COLO668 (cell line): ENCODE measurements at regions not wholly inside any gene's neighbourhood (a gene's known extent, or its start where the extent isn't known, plus 50 kb on each side); places are given as distances from the start of the nearest gene placed in this dataset.

Experiments
- DNase-seq: peaks from one replicate; lab custom pipeline; 2025; ENCODE audit not compliant: unreplicated experiment; lab: John Stamatoyannopoulos, UW

DNA sequence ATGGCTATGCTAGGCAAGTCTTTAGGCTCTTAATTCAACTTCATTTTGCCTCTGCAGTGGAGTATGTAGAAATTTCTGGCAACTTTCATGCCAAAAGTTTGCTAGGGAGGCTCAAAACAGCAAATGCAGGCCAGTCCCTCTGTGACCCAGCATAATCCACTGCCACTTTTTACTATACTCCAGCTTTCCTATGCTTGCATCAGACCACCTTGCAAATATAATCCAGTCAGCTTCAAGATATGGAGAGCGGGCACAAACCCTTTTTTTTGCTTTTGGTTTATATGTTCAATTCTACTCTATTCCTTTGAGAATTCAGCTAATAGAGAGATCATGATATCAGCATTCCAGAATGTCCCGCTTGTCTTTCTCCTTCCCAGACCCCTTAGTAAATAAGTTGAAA is 192.0 kb upstream of the PABPC4L start:
- no peak for DNase-seq

DNA sequence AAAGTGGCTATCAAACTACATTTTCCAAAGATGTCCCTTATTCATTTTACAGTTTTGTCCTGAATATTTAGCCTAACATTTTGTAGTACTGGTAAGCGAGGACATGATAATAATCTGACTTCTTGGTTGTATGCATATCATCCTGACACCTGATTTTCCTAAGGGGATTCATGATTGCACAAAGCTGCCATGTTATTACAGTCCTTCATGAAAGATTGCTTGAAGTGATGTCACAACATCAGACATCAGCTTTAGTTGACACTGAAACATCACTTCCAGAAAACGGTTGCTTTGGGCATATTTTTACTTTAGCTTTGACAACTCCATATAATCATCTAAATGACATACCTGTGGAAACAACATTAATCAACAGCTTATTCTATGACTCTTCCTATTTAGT is 188.7 kb upstream of the PABPC4L start:
- no peak for DNase-seq

DNA sequence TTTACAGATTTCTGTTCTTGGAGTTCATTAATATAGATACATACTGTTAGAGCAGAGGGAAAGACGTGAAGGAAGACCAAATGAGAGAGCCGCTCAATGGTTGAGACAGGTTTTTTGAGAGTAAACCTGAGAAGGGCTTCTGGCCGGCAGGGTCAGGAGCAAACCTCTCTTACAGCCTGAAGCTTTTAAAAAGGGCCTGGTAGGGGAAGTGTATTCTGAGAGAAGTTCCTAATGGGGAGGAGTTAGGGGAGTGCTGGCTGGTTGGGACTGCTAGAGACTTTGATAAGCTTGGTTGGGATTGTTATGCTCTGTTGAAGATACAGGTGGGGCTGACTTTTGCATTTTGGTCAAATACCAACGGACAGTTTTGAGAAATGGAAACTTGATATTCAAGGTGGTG is 186.8 kb upstream of the PABPC4L start:
- no peak for DNase-seq

DNA sequence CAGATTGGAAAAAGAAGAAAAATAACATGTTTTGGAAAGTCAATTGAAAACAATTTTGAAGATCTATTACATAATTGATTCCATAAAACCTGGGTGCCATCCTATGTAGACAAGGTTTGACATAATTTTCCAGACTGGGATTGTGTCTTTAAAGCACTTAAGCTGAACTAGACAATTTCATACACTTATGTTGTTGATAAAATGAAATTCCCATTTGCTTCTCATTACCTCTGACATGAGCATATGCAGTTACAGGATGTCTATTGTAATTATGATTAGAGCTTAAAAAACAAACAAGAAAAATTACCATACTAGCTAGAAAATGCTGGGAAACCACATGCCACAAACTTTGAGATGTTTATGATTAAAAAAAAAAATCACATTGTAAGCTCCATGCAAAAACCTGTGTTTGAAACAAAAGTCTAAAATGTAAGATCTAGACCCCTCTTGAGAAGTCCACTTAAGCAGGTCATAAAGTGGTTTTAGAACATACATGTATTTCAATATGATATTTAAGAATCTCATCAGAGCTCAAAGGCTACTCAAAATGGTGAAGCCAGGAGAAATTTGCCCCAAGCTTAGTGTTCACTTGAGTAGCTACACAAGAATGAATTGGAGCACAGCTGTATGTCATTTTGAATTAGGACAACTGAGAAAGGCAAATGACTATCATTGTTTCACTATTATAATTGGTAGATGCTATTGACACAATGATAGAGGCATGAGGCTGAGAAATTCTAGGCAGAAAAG is 181.1 kb upstream of the PABPC4L start:
- DNase-seq, result no peak

DNA sequence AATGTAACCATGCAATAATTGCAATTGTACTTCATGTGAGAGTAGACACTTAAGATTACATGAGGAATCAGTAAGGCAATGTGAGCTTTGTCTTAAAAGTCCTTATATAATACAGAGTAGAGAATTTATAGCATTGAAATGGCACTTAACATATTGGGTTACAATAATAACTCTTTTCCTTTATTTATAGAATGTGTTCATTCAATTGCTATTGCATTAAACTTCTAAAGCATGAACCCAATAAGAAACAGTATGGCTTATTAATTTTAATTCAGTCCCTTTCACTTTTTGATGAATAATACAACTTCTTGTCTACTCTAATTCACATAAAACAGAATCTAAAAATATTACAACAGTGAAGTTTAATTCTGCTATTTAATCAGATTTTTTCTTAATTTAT is 174.2 kb upstream of the PABPC4L start:
- DNase-seq, result no peak

DNA sequence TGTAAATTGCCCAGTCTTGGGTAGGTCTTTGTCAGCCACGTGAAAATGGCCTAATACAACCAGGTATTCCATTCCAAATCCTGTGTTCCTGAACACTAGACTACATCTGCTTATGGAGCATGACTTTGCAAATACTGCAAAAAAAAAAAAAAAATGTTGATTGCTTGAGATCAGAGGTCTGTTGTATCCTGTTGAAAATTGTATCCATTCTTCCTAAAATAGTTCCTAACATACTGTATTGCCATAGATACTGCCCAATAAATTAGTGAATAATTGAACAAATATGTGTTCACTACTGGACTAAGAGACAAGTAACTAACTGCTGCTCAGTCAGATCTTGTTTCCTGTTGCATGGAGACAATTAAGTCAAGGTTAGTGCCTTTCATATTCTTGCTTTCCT is 164.3 kb upstream of the PABPC4L start:
- DNase-seq, result no peak

DNA sequence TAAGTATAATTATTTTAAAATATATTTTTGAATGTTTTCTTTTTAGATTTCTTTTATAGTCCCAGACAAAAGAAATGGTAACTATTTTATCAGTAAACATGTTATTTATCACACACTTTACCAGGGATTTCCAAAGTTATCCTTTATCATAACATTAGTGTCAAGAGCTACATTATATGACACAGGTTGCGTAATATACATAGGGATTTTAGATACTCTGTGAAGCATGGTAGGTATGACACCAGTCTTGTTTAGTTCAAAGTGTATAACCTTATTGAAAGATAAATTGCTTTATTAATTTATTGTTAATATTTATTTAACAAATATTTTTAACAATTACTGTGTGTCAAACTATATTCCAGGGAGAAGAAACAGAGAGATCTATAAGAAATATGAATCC is 163.3 kb upstream of the PABPC4L start:
- no peak for DNase-seq

DNA sequence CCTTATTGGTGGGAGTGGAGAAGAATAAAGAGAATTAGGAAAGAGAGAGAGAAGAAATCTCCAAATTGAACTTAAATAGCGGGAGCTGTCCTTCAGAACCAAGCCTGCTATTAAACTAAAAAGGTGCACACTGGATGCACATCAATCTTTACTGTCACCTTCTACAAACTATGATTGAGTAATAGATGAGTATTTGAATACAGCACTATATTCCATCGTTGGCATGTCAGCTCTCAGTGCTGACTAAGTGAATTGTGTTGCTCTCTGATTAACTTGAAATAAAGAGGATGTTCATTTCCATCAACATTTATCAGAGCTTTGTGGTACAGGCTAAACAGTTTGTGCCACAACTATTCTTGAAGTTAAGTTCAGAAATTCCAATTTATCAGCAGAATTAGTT is 143.7 kb upstream of the PABPC4L start:
- no peak for DNase-seq

DNA sequence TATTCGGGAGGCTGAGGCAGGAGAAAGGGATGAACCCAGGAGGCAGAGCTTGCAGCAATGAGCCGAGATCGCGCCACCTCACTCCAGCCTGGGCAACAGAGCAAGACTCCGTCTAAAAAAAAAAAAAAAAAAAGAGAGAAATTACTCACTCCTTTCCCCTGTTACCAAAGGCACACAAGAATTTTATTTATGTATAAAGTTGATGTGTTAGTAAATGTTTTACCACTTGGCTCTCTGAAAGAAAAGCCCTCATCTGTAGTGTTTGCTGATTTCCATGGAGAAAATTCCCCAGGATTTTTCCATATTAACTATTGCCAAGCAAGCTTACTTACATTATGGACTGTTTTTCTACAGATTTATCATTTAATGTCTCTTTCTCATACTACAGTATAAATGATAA is 142.1 kb upstream of the PABPC4L start:
- no peak for DNase-seq

DNA sequence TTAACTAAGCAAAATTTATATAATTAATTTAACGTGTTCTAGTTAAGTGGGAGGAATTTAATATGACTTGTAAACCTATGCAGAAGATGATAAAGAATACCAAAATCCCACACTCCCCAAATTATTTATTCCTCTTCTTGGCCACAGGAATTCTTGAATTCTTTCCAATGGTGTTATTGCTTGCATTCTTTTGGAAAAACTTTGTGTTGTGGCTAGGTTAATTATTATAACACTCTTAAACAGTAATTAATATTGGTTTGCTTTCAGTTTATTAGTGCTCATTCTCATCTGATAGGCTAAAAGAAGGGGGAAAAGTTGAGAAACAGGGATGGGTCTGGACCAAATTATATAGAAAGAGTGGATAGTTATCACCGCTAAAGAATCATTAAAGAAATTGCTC is 141.5 kb upstream of the PABPC4L start:
- no peak for DNase-seq

DNA sequence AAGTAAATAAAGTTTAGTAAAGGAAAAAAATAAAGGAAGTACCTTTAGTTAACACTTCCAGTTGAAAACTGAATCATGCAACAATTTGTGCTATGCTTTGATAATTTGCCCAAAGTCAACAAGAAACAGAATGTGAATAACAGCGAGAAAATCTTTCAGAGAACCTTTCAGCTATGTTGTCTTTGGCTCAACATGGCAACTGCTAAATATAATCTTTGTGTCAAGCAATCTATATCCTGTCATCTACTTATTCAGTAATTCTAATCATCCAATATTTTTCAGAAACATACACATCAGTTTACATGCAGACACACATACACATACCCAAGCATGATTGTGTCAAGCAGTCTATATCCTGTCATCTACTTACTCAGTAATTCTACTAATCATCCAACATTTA is 136.0 kb upstream of the PABPC4L start:
- DNase-seq, result no peak

DNA sequence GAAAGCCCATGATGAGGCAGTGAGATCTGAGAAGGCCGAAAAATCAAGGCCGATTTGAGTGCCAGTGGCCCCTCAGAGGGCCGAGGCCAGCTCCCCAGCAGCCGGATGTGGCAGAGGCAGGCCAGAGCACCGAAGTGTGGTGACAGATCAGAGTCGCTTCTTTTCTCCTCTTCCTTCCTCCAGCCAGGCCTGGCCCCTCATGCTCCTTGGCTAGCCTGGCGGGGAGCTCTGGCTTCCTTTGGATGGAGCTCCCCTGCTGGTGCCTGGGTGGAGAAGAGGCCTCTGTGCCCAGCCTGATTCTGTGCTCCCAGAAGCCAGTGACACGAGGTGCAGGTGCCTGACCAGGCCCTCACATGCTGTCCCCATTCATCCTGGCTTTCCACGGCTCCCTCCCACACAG is 127.2 kb upstream of the PABPC4L start:
- DNase-seq, result no peak

DNA sequence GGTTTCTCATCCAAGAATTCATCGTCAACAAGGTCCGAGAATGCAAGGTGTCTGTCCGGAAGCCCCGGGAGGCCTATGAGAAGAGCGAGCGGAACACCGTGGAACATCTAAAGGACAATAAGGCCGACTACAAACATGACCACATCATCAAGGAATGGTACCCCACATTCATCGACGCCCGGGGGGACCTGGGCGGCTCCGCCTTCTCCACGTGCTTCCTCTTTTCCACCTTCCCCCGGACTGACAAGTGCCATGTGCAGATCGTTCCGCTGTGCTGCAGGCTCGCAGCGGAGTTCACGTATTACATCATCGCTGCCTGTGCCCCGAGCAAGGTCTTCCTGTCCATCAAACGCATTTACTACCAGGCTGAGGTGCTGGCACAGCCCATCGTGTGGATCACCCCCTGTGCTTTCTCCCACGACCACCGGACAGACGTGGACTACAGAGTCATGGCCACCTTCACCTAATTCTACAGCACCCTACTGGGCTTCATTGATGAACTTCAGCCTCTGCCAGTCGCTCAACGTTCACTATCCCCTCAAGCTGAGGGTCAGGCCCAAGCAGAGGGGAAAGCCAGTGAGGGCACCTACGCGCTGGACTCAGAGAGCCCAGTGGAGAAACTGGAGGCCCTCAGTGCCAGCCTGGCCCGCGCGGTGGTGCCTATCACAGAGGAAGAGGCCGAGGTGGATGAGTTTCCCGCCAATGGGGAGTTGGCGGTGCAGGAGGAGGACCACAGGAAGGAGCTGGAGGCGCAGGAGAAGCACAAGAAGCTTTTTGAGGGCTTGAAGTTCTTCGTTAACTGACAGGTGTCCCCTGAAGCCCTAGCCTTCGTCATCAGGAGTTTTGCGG is 125.9 kb upstream of the PABPC4L start:
- DNase-seq, result no peak

DNA sequence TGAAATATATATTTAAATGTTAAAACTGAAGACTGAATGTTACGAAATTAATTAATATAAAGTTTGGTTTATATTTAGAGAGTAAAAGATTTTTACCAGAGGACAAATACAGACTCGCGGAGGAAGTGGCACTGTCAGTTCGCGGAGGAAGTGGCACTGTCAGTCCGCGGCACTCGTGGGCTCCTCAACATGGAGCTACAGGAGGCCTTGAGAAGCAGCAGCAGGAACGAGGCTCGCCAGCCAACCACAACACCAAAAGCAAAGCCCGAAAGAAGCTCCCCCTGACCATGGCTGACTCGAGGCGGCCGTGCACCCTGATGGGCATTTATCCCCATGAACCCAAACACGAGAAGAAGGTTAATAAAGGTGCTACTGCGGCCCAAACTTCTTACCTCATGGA is 125.3 kb upstream of the PABPC4L start:
- DNase-seq, result no peak

DNA sequence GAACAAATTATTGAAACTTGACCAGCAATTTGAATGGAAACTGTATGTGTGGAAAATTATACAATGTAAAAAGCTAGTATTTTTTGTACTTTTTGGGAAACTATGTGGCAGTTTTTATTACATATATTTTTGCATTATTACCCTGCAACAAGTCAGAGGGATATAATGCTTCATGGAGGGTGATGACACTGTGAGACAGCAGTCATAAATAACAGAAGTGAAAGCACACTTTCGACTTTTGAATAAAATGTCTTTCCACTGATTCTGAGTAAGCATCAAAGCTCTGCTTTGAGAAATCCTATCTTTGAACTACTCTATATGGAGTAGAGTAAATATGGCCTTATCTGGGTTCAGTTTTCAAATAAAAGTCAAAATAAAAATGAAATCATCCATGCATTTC is 122.6 kb upstream of the PABPC4L start:
- no peak for DNase-seq

DNA sequence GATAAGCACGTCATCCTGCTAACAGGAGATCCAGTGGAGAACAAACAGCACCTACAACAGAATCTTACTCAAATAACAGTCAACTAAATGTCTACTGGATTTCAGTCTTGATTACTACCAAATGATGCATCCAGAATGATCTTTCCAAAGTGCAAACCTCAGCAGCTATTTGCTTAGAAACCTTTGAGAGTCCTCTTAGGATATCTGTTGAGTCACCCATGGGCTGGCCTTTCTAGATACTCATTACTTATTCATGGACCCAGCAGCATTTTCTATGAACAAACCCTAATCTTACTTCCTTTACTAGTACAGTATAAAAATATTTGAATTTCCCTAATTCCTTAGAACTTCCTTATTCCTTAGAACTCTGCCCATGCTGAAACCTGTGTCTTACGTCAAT is 118.5 kb upstream of the PABPC4L start:
- no peak for DNase-seq

DNA sequence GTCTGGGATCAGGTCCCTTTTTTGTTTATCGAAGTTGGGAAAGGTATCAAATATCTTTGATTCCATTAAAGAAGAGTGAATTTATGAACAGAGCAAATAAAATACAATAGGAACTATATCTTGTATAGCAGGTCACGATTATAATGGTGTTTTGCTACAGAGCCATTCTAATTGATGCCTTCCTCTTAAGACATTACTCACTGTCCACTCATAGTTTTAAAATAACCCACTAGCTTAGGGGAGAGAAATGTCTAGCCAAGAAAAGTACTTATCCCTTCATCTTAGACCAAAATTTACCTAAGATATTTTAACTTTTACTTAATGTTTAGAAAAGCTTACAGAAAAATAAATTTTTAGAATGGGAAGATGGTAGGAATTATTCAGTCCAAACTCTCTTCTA is 112.0 kb upstream of the PABPC4L start:
- no peak for DNase-seq

DNA sequence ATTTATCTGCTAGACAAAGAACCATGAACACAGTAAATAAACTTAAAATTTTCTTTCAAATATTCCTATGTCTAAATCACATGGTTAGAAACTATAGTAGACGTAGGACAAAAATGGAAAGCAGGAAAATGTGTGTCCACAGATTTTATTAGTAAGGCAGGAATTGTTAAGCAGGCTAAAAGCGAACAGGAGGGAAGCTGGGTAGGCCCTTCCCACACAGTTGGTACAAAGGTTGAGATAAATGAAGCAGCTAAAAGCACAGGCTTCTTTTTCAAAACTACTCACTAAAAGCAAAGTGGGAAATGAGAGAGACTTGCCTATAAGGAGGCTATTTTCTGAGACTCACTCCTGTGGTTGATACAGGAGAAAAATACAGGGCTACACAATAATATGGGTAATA is 108.1 kb upstream of the PABPC4L start:
- DNase-seq, result no peak

DNA sequence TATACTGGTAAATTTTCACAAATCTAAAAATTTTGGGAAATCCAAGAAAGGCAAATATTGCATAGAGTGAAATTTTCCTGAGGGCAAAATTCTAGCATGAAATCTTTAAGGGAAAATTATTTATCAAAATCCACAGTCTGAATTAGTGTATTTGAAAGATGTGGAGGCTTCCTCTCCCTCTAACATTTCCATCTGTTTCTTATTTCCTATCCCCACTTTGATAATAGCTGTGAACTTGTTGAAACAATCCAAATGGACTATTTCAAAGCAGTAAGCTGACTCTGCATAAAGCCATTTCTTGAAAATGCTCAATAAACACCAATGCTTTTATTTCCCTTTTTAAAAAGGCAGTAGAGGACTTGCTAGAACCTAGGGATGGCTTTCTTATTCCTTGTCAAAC is 107.3 kb upstream of the PABPC4L start:
- no peak for DNase-seq

DNA sequence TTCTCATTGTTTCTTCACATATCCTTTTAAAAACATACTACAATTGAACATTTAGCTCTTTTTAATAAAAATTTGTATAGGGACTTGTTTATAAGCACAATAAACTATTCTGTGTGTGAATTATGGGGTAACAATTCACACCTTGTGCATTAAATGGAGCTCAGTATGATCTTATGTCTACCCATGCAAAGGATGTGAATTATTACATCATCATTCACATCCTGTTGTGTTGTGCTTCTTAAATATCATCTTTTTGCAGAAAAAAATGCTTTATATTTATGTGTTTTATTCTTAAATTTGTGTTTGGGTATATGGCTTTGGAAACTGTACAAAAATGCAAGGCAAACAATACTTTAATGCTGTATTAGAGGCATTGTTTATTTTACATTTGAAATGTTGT is 96.7 kb upstream of the PABPC4L start:
- DNase-seq, result no peak

DNA sequence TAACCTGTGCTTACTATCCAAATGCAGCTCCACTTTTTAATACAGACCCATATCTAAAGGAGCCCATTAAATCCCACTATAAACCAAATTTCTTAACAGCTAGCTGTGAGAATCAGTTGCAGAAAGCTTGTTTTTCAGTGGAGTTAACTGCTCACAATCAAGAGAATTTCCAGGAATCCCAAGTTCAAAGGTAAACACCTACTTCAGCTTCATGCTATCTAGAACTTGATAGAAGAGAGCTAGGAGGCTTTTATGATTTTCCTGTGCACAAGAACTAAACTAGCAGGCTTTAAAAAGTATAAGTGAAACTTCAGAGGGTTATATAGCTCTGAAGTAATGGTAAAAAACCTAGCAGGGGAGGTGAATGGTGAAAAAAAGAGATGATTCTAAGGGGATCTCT is 96.2 kb upstream of the PABPC4L start:
- no peak for DNase-seq

DNA sequence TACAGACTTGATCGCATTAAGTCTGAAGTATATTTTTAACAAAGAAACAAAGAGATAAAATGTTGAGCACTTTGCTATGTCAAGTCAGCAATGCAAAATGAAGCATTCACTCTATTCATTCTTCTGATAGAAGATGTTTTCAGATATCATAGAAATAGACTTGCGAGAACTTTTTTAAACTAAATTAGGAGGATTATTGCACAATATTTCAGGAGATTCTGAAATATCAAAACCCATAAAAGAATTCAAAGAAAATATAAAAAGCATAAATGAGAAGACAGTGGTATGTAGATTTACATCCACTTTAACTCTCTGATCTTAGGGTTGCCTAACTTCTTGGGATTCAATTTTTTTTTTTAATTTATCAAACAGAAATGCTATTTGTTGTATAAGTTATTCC is 81.1 kb upstream of the PABPC4L start:
- DNase-seq, result no peak

DNA sequence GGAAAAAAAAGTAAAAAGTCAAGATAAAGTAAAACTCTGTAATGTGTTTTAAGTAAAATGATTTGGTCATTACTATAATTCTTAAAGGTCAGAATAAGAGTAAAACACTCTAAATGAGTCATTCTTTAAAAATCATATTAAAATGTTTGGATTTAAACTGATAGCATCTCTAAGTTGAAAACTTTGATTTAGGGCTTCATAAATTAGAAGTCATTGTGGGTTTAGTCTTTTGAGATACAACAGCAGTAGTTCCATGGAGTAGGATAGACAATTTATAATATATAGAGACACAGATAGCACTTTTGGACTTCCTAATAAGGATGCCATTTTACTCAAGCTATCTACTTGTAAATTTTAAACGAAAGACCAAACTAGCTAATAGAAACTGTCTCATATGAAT is 77.1 kb upstream of the PABPC4L start:
- DNase-seq, result no peak
